GM12878 (cell line): ENCODE measurements at regions not wholly inside any gene's neighbourhood (a gene's known extent, or its start where the extent isn't known, plus 50 kb on each side); places are given as distances from the start of the nearest gene placed in this dataset.

Source experiments
- FOXK2 ChIP-seq: fragments of 450-650 bp; IDR thresholded peaks from 2 replicates; pipeline ENCODE4 v1.6.1; 2017; ENCODE audit warnings: mild to moderate bottlenecking, moderate library complexity
- HDAC2 ChIP-seq: fragments of 200-600 bp; sonication (generic); IDR thresholded peaks from 2 replicates; pipeline ENCODE4 v1.6.1; 2017
- IKZF2 ChIP-seq, 2 experiments: fragments of 450-650 bp; IDR thresholded peaks; 2 replicates each; pipeline ENCODE4 v1.6.1; 2017; ENCODE audit warnings: mild to moderate bottlenecking in 2 of 2, moderate library complexity in 2 of 2
- SREBF2 ChIP-seq: IDR thresholded peaks from 2 replicates; pipeline ENCODE4 v1.6.1; 2012; ENCODE audit warnings: mild to moderate bottlenecking, low read length
- TF ChIP-seq, protein P1 (sequence below): fragments of 450-650 bp; IDR thresholded peaks from 2 replicates; pipeline ENCODE4 v1.6.1; 2017; ENCODE audit warnings: mild to moderate bottlenecking, moderate library complexity
- TF ChIP-seq, protein P2 (sequence below): fragments of 450-650 bp; IDR thresholded peaks from 2 replicates; pipeline ENCODE4 v1.6.1; 2016; ENCODE audit warnings: mild to moderate bottlenecking, moderate library complexity, borderline replicate concordance
- TF ChIP-seq, protein P3 (sequence below): fragments of 150-350 bp; IDR thresholded peaks from 2 replicates; pipeline ENCODE4 v1.6.1; 2016; ENCODE audit warnings: low read depth, low read length

DNA sequence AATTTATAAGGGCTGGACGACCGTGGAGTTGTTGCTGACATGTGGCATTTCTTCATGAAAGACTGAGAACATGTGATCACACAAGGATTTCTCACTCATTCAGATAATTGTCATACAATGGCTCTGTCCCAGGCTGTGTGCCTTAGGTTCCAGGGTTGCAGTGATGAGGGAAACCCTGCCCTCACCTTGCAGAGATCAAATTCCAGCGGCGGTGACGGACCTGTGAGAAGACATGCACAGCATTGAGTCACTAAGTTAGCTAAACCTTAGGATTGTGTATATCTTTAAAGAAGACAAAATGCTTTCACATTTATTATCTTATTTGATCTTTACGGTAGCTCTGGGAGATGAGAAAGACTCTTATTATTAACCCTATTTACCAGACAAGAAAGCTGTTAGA lies 1029.1 kb downstream of the BCL11B start (continued):
- TF ChIP-seq, protein P1, sequence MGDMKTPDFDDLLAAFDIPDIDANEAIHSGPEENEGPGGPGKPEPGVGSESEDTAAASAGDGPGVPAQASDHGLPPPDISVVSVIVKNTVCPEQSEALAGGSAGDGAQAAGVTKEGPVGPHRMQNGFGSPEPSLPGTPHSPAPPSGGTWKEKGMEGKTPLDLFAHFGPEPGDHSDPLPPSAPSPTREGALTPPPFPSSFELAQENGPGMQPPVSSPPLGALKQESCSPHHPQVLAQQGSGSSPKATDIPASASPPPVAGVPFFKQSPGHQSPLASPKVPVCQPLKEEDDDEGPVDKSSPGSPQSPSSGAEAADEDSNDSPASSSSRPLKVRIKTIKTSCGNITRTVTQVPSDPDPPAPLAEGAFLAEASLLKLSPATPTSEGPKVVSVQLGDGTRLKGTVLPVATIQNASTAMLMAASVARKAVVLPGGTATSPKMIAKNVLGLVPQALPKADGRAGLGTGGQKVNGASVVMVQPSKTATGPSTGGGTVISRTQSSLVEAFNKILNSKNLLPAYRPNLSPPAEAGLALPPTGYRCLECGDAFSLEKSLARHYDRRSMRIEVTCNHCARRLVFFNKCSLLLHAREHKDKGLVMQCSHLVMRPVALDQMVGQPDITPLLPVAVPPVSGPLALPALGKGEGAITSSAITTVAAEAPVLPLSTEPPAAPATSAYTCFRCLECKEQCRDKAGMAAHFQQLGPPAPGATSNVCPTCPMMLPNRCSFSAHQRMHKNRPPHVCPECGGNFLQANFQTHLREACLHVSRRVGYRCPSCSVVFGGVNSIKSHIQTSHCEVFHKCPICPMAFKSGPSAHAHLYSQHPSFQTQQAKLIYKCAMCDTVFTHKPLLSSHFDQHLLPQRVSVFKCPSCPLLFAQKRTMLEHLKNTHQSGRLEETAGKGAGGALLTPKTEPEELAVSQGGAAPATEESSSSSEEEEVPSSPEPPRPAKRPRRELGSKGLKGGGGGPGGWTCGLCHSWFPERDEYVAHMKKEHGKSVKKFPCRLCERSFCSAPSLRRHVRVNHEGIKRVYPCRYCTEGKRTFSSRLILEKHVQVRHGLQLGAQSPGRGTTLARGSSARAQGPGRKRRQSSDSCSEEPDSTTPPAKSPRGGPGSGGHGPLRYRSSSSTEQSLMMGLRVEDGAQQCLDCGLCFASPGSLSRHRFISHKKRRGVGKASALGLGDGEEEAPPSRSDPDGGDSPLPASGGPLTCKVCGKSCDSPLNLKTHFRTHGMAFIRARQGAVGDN, result no peak
- TF ChIP-seq SREBF2 (no peak), IKZF2 (IDR thresholded peaks at IDR 0.05) (no peak), FOXK2 (no peak), HDAC2 (no peak)
- TF ChIP-seq, protein P2, sequence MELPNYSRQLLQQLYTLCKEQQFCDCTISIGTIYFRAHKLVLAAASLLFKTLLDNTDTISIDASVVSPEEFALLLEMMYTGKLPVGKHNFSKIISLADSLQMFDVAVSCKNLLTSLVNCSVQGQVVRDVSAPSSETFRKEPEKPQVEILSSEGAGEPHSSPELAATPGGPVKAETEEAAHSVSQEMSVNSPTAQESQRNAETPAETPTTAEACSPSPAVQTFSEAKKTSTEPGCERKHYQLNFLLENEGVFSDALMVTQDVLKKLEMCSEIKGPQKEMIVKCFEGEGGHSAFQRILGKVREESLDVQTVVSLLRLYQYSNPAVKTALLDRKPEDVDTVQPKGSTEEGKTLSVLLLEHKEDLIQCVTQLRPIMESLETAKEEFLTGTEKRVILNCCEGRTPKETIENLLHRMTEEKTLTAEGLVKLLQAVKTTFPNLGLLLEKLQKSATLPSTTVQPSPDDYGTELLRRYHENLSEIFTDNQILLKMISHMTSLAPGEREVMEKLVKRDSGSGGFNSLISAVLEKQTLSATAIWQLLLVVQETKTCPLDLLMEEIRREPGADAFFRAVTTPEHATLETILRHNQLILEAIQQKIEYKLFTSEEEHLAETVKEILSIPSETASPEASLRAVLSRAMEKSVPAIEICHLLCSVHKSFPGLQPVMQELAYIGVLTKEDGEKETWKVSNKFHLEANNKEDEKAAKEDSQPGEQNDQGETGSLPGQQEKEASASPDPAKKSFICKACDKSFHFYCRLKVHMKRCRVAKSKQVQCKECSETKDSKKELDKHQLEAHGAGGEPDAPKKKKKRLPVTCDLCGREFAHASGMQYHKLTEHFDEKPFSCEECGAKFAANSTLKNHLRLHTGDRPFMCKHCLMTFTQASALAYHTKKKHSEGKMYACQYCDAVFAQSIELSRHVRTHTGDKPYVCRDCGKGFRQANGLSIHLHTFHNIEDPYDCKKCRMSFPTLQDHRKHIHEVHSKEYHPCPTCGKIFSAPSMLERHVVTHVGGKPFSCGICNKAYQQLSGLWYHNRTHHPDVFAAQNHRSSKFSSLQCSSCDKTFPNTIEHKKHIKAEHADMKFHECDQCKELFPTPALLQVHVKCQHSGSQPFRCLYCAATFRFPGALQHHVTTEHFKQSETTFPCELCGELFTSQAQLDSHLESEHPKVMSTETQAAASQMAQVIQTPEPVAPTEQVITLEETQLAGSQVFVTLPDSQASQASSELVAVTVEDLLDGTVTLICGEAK, result no peak
- TF ChIP-seq, protein P3, sequence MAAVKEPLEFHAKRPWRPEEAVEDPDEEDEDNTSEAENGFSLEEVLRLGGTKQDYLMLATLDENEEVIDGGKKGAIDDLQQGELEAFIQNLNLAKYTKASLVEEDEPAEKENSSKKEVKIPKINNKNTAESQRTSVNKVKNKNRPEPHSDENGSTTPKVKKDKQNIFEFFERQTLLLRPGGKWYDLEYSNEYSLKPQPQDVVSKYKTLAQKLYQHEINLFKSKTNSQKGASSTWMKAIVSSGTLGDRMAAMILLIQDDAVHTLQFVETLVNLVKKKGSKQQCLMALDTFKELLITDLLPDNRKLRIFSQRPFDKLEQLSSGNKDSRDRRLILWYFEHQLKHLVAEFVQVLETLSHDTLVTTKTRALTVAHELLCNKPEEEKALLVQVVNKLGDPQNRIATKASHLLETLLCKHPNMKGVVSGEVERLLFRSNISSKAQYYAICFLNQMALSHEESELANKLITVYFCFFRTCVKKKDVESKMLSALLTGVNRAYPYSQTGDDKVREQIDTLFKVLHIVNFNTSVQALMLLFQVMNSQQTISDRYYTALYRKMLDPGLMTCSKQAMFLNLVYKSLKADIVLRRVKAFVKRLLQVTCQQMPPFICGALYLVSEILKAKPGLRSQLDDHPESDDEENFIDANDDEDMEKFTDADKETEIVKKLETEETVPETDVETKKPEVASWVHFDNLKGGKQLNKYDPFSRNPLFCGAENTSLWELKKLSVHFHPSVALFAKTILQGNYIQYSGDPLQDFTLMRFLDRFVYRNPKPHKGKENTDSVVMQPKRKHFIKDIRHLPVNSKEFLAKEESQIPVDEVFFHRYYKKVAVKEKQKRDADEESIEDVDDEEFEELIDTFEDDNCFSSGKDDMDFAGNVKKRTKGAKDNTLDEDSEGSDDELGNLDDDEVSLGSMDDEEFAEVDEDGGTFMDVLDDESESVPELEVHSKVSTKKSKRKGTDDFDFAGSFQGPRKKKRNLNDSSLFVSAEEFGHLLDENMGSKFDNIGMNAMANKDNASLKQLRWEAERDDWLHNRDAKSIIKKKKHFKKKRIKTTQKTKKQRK, result no peak
